ENCODE measurements at regions not wholly inside any gene's neighbourhood (a gene's known extent, or its start where the extent isn't known, plus 50 kb on each side); places are given as distances from the start of the nearest gene placed in this dataset.
"Not testable (repeated sequence)": the region's sequence is repeated elsewhere in the genome, so short reads cannot be mapped to it uniquely, and the experiment has no call there.

GRCh38 chr5:63768221-63768620 lies 194.0 kb downstream of the HTR1A start:
- Histone ChIP-seq H3K27me3 (ENCODE audit: insufficient read depth, low read depth, low read length) (no peaks in the 10 kb centered on the region), H3F3A (ENCODE audit: insufficient read depth, low read length, poor library complexity, severe bottlenecking) (no peaks in the 10 kb centered on the region), H3K9me2 (ENCODE audit: insufficient read depth, low read length) (no peaks in the 10 kb centered on the region), H3K79me2 (replicated peaks; ENCODE audit: insufficient read depth, low read length) (no peaks in the 10 kb centered on the region), H3K9ac (ENCODE audit: low read length) (no peak overlapping the region), H3K9me3 (ENCODE audit: low read length) (no peaks in the 10 kb centered on the region), H3K4me2 (ENCODE audit: low read length) (no peak overlapping the region), H3K4me3 (ENCODE audit: low read length) (no peak overlapping the region), H3K36me3 (ENCODE audit: insufficient read depth, low read length) (no peaks in the 10 kb centered on the region), H4K20me1 (ENCODE audit: insufficient read depth) (no peaks in the 10 kb centered on the region), H2AFZ (ENCODE audit: low read depth, low read length) (no peak overlapping the region), H3K27ac (ENCODE audit: low read length) (no peak overlapping the region)
- no peak for TF ChIP-seq SMC3 (conservative IDR thresholded peaks at IDR 0.05; ENCODE audit: poor library complexity)
- no peak for TF ChIP-seq RAD21 (conservative IDR thresholded peaks at IDR 0.05)
- no peak for TF ChIP-seq MXI1 (conservative IDR thresholded peaks at IDR 0.05; ENCODE audit: poor library complexity, severe bottlenecking)
- TF ChIP-seq, protein P1, sequence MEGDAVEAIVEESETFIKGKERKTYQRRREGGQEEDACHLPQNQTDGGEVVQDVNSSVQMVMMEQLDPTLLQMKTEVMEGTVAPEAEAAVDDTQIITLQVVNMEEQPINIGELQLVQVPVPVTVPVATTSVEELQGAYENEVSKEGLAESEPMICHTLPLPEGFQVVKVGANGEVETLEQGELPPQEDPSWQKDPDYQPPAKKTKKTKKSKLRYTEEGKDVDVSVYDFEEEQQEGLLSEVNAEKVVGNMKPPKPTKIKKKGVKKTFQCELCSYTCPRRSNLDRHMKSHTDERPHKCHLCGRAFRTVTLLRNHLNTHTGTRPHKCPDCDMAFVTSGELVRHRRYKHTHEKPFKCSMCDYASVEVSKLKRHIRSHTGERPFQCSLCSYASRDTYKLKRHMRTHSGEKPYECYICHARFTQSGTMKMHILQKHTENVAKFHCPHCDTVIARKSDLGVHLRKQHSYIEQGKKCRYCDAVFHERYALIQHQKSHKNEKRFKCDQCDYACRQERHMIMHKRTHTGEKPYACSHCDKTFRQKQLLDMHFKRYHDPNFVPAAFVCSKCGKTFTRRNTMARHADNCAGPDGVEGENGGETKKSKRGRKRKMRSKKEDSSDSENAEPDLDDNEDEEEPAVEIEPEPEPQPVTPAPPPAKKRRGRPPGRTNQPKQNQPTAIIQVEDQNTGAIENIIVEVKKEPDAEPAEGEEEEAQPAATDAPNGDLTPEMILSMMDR (IDR thresholded peaks at IDR 0.05; ENCODE audit: poor library complexity, severe bottlenecking), result no peak
- TF ChIP-seq EZH2 (IDR thresholded peaks at IDR 0.05; ENCODE audit: borderline replicate concordance, insufficient read depth, low read length, poor library complexity, severe bottlenecking), result no peak
- no peak for TF ChIP-seq TAF1 (IDR thresholded peaks at IDR 0.05; ENCODE audit: low read depth)
- TF ChIP-seq EP300 (conservative IDR thresholded peaks at IDR 0.05; ENCODE audit: poor library complexity, severe bottlenecking), result no peak

- Histone ChIP-seq H3K4me2 (ENCODE audit: low read length) (no peak overlapping the region), H3K27me3 (ENCODE audit: insufficient read depth, low read depth, low read length) (no peaks in the 10 kb centered on the region), H3K27ac (ENCODE audit: low read length) (no peak overlapping the region), H3K36me3 (ENCODE audit: insufficient read depth, low read length) (no peaks in the 10 kb centered on the region), H3K4me3 (ENCODE audit: low read length) (no peak overlapping the region), H3F3A (ENCODE audit: insufficient read depth, low read length, poor library complexity, severe bottlenecking) (no peaks in the 10 kb centered on the region), H3K79me2 (replicated peaks; ENCODE audit: insufficient read depth, low read length) (no peaks in the 10 kb centered on the region), H3K9ac (ENCODE audit: low read length) (no peak overlapping the region), H2AFZ (ENCODE audit: low read depth, low read length) (no peak overlapping the region), H4K20me1 (ENCODE audit: insufficient read depth) (no peaks in the 10 kb centered on the region), H3K9me3 (ENCODE audit: low read length) (no peaks in the 10 kb centered on the region), H3K9me2 (ENCODE audit: insufficient read depth, low read length) (no peaks in the 10 kb centered on the region)
- no peak for TF ChIP-seq TAF1 (IDR thresholded peaks at IDR 0.05; ENCODE audit: low read depth)
These were observed 201.3 kb downstream of the HTR1A start for GRCh38 chr5:63760965-63761364.

DNA sequence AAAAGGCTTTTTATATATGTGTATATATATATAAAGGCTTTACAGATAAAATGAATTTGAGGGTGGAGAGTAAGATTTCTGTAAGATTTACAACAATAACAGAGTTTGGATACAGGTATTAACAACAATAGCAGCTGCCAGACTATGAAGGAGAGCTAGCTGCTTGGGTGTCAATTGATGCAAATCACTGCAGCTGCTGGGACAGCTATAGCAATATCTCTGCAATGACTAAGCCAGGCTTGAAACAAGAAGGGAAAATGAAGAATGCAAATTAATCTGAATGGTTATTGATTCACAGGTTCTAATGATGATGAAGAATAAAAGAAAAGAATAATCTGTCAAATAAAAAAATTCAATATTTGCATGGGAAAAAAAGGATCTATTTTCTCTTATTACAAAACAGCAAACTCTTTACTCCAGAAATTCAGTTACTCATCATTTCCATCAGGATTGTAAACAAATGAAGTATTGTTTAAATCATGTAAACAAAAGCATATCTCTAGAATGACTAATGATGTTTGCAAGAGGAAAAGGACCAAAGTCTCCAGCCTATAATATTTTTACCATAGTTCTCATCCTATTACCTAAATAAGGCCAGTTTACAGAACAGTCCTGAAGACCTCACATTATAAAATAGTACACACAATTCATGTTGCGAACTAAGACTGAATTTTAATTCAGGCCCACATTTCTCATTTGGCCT lies 219.0 kb downstream of the HTR1A start:
- Histone ChIP-seq H3K9me2 (ENCODE audit: insufficient read depth, low read length) (no peaks in the 10 kb centered on the region), H3K27ac (ENCODE audit: low read length) (no peak overlapping the region), H3K4me3 (ENCODE audit: low read length) (no peak overlapping the region), H3K79me2 (replicated peaks; ENCODE audit: insufficient read depth, low read length) (no peaks in the 10 kb centered on the region), H3K27me3 (ENCODE audit: insufficient read depth, low read depth, low read length) (no peaks in the 10 kb centered on the region), H3K4me2 (ENCODE audit: low read length) (no peak overlapping the region), H3K9ac (ENCODE audit: low read length) (no peak overlapping the region), H3F3A (ENCODE audit: insufficient read depth, low read length, poor library complexity, severe bottlenecking) (no peaks in the 10 kb centered on the region), H3K9me3 (ENCODE audit: low read length) (no peaks in the 10 kb centered on the region), H4K20me1 (ENCODE audit: insufficient read depth) (no peaks in the 10 kb centered on the region), H2AFZ (ENCODE audit: low read depth, low read length) (no peak overlapping the region), H3K36me3 (ENCODE audit: insufficient read depth, low read length) (no peaks in the 10 kb centered on the region)
- no peak for TF ChIP-seq EP300 (conservative IDR thresholded peaks at IDR 0.05; ENCODE audit: poor library complexity, severe bottlenecking)
- TF ChIP-seq, protein P1 (IDR thresholded peaks at IDR 0.05; ENCODE audit: poor library complexity, severe bottlenecking), result no peak
- no peak for TF ChIP-seq SMC3 (conservative IDR thresholded peaks at IDR 0.05; ENCODE audit: poor library complexity)
- TF ChIP-seq TAF1 (IDR thresholded peaks at IDR 0.05; ENCODE audit: low read depth), result no peak
- TF ChIP-seq REST (IDR thresholded peaks at IDR 0.05; ENCODE audit: borderline replicate concordance), result no peak
- no peak for TF ChIP-seq RAD21 (conservative IDR thresholded peaks at IDR 0.05)
- TF ChIP-seq MXI1 (conservative IDR thresholded peaks at IDR 0.05; ENCODE audit: poor library complexity, severe bottlenecking), result no peak
- TF ChIP-seq POLR2AphosphoS5 (IDR thresholded peaks at IDR 0.05), result no peak
- TF ChIP-seq EZH2 (IDR thresholded peaks at IDR 0.05; ENCODE audit: borderline replicate concordance, insufficient read depth, low read length, poor library complexity, severe bottlenecking), result no peak

GRCh38 chr5:63732880-63733279 lies 229.4 kb downstream of the HTR1A start:
- H2AFZ ChIP-seq (ENCODE audit: low read depth, low read length); H3K4me2 ChIP-seq (ENCODE audit: low read length); H3K36me3 ChIP-seq (ENCODE audit: insufficient read depth, low read length); H3K9me3 ChIP-seq (ENCODE audit: low read length); H3F3A ChIP-seq (ENCODE audit: insufficient read depth, low read length, poor library complexity, severe bottlenecking); H3K9ac ChIP-seq (ENCODE audit: low read length); H3K9me2 ChIP-seq (ENCODE audit: insufficient read depth, low read length); H4K20me1 ChIP-seq (ENCODE audit: insufficient read depth); H3K27ac ChIP-seq (ENCODE audit: low read length); H3K4me3 ChIP-seq (ENCODE audit: low read length); H3K27me3 ChIP-seq (ENCODE audit: insufficient read depth, low read depth, low read length); H3K79me2 ChIP-seq (replicated peaks; ENCODE audit: insufficient read depth, low read length): not testable (repeated sequence)
